ENCODE measurements at regions not wholly inside any gene's neighbourhood (a gene's known extent, or its start where the extent isn't known, plus 50 kb on each side); places are given as distances from the start of the nearest gene placed in this dataset.
"Not testable (repeated sequence)": the region's sequence is repeated elsewhere in the genome, so short reads cannot be mapped to it uniquely, and the experiment has no call there.

DNA sequence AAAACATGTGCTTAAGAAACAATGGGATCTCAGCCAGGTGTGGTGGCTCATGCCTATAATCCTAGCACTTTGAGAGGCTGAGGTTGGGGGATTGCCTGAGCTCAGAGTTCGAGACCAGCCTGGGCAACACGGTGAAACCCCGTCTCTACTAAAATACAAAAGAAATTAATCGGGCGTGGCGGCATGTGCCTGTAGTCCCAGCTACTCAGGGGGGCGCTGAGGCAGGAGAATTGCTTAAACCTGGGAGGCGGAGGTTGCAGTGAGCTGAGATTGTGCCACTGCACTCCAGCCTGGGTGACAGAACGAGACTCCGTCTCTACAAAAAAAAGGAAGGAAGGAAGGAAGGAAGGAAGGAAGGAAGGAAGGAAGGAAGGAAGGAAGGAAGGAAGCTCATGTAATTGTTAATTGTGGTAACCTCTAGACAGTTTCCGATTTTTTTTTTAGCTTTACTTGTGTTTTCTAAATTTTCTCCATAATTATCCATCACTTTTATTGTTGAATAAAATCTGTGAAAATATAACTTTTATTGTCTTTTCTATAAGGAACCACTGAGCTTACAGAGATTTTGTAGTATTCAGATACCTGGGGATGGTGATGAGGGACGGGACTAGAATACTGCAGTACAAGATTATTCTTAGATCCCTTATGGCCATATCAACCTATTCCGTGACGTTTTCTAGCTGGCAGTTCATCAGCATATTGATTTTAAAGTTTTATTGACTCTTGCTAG, 506.9 kb downstream of the NR2F2 start:
- no peak for DNase-seq (ENCODE audit: extremely low read depth in 1 of 11, low read depth in 9 of 11, low spot score in 4 of 11)

DNA sequence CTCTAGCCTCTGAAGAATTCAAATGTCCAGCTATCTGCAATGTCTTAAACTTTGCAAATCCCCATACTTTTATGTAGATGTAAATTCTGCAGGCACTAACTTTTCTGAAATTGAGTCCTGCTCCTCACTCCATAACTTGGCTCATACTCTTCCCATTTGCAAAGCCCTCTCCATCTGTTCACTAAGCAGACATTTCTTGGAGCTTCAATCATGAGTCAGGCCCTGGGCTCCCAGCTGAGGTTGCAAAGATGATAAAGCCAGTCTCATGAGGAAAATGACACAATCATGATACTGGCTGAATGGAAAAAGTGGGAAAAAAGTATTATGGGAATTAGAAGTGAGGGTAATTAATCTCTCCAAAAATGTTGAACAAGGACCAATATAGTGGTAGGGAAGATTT, 507.6 kb downstream of the NR2F2 start:
- DNase-seq (ENCODE audit: extremely low read depth in 1 of 11, low read depth in 9 of 11, low spot score in 4 of 11) = no peak

DNA sequence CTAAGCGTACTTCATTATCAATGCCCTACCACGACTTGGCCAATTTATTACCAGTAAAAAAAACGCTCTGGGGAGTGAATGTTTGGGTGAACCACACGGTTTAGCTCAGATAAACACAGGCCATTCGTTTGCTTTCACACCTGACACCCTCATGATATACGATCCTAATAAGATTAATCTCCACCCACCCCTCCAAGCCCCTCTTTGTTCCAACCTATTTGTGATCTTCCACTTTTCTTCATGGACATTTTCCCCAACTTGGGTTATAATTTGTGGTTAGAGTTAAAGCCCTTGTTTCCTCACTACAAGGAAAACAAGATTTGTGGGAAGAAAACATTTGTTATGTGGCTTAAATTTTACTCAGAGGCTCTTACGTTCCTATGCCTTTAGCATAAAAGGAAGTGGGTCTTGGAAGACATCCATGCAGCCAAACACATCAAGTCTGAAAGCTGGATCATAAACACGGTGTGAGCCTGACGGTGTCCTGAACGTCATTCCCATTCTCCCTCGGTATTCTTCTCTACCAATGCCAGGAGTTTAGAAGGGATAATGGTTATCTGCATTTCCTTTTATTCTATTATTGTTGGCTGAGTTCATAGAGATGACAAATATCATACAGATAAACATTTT, 518.9 kb downstream of the NR2F2 start:
- DNase-seq (ENCODE audit: extremely low read depth in 1 of 11, low read depth in 9 of 11, low spot score in 4 of 11) = peak in 7 of 11 donors; percentile 19 to 52 (median 37)

DNA sequence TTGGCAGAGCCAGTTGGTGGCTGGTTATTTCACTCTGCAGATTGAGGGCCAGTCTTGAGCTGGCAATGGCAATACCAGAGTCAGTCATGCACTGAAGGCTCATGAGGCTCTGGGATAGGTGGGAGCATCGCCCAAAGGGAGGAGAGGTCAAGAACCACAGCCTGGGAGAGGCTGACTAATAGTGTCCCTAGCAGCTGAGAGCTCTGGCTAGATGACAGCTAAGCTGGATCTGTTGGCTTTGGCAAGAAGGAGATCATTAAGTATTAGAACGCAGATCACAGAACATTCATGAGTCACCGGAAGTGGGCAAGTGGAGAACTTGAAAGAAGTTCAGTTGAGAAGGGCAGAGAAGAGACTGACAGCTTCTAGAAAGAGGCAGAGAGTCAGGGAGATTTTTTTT, 521.1 kb downstream of the NR2F2 start:
- DNase-seq (ENCODE audit: extremely low read depth in 1 of 11, low read depth in 9 of 11, low spot score in 4 of 11) = no peak

DNA sequence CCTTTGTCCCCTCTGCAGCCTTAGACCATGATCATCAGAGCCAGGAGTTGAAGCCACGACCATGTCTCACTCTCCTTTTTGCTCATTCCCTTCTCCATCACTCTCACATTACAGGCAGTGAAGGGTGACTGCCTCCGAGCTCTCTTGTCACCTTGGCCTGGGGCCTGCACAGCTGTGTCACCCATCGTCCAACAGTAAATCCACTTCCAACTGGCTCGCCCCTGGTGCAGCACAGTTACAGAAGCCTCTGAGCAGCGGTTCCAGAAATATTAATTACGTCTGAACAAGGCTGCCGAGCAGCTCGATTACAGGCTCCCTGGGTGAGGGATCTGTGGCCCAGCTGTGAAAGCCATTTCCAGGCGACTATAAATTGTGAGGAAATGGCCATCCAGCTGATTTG, 528.2 kb downstream of the NR2F2 start:
- DNase-seq (ENCODE audit: extremely low read depth in 1 of 11, low read depth in 9 of 11, low spot score in 4 of 11) = no peak

DNA sequence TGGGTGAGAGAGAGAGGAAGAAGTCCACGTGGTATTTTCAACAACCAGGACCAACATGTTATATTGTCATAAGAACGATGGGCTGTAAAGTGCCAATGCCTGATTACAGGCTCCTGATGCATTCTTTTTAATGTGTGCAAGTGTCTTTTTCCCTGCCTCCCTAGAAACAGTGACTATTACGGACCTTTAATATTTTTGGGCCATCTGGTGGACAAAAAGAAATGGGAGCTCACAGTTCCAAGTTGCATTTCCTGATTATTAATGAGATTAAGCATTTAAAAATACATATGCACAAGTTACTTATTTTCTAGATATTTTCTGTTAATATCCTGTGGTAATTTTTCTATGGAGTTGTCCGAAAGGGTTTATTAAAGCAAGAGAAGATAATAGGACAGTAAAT, 530.2 kb downstream of the NR2F2 start:
- DNase-seq (ENCODE audit: extremely low read depth in 1 of 11, low read depth in 9 of 11, low spot score in 4 of 11) = peak in 2 of 11 donors; percentile 7 to 9

DNA sequence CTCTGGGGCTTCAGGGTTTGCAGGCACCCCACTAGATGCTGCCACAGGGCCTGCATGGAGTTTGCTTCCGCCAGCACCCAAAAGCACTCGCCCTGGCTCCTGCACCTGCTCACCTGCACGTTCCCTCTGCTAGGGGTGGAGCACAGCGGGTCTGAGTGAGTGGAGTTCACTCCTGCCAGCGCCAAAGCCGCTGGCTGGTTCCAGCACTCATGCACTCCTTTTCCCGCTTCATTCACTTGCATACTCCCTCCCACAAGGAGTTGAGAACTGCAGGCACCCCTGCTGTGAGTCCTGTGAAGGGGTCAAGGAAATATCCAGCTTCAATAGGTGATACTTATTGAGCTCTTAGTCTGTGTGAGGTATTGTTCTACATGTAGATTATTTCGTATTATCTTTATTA, 537.5 kb downstream of the NR2F2 start:
- no peak for DNase-seq (ENCODE audit: extremely low read depth in 1 of 11, low read depth in 9 of 11, low spot score in 4 of 11)

DNA sequence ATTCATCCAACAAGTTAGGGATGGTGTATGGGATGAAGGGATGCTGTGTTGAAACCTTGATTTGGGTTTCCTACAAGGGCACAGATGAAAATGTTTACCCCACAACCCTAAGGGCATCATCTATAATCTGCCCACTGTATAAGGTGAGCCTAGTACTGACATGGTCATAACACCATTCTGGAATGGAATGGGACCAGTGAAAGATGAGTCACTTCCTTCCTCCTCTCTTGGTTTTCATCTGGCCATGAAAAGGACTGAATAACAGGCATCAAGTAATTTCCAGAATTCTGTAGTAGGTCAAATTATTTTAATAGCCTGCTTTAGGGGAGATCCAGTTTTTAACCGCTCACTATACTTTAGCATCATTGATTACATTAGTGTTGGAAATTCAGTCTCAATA, 538.6 kb downstream of the NR2F2 start:
- DNase-seq (ENCODE audit: extremely low read depth in 1 of 11, low read depth in 9 of 11, low spot score in 4 of 11) = no peak

DNA sequence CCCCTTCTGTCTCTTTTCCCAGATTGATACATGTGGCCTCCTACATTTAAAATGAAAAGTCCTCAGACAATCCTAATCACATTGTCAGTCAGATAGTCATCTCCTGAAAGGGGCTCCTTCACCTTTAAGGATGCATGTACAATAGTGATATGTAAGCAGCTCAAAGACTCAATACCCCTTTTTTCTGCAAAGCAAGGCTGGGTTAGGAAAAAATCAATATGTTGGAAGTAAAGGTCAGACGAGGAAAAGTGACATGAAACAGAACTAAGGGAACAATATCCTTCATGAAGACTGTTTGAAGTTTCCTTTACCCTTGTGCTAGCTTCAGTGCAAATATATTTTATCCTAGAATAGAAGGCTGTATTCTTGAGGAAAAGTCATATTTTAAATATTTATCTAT, 539.3 kb downstream of the NR2F2 start:
- DNase-seq (ENCODE audit: extremely low read depth in 1 of 11, low read depth in 9 of 11, low spot score in 4 of 11) = no peak

DNA sequence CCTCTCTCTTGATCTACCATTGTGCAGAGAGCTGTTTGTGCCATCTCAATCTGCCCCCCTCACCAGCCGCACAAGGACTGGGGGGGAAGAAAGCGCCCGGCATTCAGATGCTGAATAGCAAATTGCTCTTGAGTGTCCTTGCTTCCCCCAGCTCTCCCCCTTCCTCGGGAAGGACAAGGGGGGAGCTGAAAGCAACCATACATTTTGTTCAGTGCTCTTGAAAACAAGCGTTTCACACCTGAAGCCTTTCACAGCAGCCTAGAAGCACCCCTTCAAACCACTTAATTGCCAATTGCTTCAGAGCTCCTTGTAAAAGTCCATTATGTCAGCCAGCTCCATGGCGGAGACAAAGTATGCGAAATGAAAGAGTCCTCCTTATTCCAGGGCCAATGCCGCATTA, 540.1 kb downstream of the NR2F2 start:
- no peak for DNase-seq (ENCODE audit: extremely low read depth in 1 of 11, low read depth in 9 of 11, low spot score in 4 of 11)

DNA sequence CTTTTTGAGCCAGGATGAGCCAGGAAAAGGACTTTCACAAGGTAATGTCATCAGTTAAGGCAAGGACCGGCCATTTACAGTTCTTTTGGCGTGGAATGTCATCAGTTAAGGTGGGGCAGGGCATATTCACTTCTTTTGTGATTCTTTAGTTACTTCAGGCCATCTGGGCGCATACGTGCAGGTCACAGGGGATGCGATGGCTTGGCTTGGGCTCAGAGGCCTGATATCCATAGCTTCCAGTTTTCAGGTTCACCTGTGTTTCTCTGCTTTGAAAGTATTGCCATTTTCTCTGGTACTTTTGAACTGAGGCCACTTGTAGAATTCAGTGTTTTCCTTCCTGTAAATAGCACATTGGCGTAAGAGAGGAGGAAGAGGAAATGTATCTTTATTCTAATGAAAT, 546.9 kb downstream of the NR2F2 start:
- not testable (repeated sequence) for DNase-seq (ENCODE audit: extremely low read depth in 1 of 11, low read depth in 9 of 11, low spot score in 4 of 11)

DNA sequence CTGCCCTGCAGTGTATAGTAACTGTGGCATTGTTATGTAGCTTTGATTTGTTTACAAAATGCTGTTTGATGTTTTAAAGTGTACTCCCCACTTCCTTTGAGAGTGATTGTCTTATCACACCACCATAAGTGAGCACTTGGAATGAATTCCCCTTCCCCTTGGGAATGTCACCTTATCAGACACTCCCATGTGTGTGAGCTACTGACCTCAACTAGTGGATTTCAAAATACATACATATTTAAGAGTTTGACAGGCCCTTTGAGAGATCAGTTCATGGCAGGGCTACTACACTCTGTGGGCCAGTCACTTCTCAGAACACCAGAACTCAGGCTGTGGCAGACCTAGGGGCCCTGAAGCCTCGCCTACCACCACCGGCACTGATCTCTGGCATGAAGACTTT, 547.6 kb downstream of the NR2F2 start:
- DNase-seq (ENCODE audit: extremely low read depth in 1 of 11, low read depth in 9 of 11, low spot score in 4 of 11) = no peak

DNA sequence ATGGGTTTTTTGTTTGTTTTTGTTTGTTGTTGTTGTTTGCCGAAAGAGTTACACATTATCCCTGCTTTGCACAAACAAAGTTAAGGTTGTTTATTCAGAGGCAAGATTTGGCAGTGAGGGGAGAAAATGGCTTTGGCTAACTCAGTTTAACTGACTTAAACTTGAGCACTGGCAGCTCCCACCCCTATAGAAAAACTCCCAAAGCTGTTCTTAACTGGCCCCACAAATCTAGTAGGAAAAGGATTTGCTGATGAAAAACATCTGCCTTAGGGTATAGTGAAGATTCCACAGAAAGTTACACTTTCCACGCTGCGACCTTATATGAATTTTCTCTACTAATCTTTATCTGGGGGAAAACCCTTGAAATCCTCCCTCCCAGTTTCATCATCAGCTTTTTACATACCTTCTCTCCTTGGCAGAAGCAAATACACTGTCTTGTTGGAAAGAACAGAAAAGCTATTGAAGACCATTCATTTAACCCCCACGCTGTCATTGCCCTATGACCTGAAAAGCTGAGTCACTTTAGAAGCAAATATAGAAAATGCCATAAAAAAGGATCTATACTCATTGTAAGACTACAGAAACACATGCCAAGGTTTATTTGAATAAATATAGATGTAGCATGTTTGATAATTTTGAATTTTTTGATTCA, 551.7 kb downstream of the NR2F2 start:
- DNase-seq (ENCODE audit: extremely low read depth in 1 of 11, low read depth in 9 of 11, low spot score in 4 of 11) = no peak

DNA sequence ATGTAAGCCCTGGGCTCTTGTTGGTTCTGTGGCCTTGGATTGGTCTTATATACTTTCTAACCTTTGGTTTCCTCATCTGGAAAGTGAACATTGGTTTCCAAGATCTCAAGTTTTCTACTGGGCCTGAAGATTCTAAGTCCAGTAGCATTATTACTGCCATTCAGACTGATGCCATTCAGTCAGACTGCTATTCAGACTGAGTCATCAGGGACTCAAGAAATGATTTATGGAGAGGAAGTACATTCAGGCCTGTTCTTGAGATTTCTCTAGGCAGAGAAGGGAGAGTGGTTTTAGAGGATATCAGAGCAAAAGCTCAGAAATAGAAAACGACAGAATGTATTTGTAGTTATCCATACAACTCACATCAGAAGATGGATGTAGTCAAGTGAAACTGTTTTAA, 557.2 kb downstream of the NR2F2 start:
- no peak for DNase-seq (ENCODE audit: extremely low read depth in 1 of 11, low read depth in 9 of 11, low spot score in 4 of 11)

DNA sequence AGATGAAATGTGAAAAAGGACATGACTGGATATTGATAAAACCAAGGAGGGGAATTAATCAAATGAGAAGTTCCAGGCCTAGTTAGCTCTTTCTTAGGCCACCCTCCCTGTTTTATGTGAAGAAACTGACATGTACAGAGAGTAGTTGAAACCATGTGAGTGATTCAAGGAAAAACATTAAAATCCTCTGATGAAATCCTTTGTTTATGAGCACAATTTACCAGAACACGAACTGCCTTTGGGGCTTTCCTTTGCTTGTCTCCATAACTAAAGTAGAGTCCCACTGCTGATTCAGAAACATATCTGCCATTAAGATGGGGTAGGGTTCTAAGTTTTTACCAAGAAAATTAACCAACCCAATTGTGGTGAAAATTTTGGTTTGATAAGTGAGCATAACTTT, 558.3 kb downstream of the NR2F2 start:
- no peak for DNase-seq (ENCODE audit: extremely low read depth in 1 of 11, low read depth in 9 of 11, low spot score in 4 of 11)

DNA sequence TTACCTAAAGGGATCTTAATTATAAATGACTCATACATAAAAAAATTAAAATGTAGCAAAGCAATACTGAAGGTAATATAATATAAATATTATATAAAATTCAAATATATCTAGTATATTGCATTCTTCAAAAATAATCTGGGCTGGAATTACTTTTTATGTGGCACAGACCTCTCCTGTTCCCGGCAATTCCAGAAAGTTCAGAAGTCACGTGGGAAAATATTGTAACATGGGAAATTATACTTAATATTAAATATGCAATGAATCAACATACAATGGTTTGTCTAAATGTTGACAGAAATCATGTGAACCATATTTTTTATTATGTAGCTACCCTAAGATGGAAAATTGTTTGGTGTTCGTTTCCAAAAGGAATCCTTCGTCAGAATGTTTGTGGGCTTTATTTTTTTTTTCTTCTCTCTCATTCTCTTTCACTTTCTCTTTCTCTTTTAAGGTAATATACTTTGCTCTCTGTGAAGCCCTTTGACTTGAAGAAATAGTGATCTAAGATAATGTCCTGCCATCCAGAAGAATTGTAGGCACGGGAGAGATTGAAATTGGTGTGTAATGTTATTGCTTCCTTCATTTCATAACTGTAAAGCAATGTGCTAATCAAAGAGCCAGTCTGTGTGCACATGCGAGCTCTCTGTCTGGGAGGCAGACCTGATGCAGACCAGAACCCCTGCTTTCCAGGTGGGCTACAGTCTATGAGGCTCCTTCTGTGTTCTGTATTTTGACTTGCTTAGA, 559.4 kb downstream of the NR2F2 start:
- no peak for DNase-seq (ENCODE audit: extremely low read depth in 1 of 11, low read depth in 9 of 11, low spot score in 4 of 11)

DNA sequence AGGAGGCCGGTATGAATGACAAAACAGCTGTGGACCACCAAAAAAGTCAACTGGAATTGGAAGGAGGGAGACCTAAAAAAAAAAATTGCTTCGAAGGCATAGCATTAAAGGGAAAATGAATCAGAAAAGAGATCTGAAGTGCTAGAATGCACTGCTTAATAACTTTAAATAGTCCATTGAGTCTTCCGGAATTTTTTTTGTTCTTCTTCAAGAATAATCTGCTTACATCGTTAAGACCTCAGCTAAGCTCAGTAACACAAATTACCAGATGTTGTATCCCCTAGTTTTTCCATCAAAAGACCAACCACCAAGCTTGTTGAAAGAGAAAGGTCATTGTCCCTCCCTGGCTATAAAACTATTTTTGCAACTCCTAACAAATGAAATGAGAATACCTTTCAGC, 560.5 kb downstream of the NR2F2 start:
- no peak for DNase-seq (ENCODE audit: extremely low read depth in 1 of 11, low read depth in 9 of 11, low spot score in 4 of 11)

DNA sequence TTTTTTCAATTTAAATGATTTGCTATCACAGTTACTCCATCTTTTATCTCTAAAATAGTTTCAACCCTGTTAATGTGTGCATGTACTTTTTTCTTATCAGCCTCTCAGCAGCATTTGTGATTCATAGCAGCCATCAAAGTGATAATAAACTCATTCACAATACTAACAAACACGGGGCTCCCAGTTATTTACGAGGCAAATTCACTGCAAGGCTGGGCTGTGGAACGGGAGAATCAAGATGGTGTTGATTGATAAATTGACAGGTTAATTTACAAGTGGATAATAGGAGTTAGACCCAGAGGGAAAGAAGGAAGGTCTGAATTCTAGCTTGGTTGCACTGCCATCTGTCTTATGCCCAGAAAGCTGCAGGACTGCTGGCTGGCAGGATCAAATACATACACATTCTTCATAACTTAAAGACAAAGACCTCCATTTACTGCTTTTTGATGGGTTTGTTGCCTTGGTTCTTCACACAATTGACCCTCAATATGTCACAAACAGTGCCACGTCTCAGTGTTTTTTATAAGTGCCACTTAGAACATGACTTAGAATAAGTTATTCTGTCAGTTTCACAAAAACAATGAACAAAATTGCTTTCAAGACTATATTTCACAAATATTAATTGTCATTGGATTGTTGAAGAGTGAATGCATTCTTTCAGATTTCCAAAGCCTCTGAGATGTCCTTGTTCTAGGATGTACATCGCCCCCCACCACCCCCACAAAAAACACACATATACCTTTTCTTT, 562.8 kb downstream of the NR2F2 start:
- DNase-seq (ENCODE audit: extremely low read depth in 1 of 11, low read depth in 9 of 11, low spot score in 4 of 11) = peak in 4 of 11 donors; percentile 29 to 42 (median 33)

DNA sequence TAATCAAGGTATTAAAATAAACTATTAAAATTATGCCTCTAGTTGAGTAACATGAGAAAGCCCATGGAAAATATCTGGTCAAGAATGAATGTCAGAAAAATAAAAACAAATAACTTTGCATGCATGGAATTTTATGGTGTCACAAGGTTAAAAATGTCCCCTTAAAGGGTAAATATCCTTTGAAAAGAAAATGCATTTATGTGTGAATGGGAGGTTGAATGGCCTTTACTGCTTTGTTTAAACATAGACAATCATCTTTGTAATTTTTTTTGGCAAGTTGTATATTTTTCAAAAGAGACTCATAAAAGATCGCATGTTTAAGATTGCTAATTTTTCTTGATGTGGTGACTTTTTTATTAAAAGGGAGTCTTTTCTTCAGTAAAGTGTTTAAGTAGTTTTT, 564.2 kb downstream of the NR2F2 start:
- no peak for DNase-seq (ENCODE audit: extremely low read depth in 1 of 11, low read depth in 9 of 11, low spot score in 4 of 11)

Measured in renal cortex interstitium (tissue), 11 donors.